CD14-positive monocyte (primary cell): ENCODE measurements at regions not wholly inside any gene's neighbourhood (a gene's known extent, or its start where the extent isn't known, plus 50 kb on each side); places are given as distances from the start of the nearest gene placed in this dataset.
A peak's percentile ranks its signal among the peaks of the same experiment; 100 is the strongest.

Experiments
- DNase-seq, 3 donors: peaks; one replicate each; pipeline ENCODE4 v3.0.0-alpha.2; 2011 to 2022
- H2AFZ ChIP-seq: 2 replicates; pipeline ENCODE4 v1.6.0; 2012; ENCODE audit warnings: mild to moderate bottlenecking, low read depth, low read length, inconsistent platforms; ENCODE audit not compliant: insufficient read depth, poor library complexity, severe bottlenecking
- H3K27ac ChIP-seq, 2 donors: 1 replicate in 1 of 2; 2 replicates in 1 of 2; pipeline ENCODE4 v1.5.1; 2012 to 2013; ENCODE audit warnings: low read length in 2 of 2, control low read depth in 1 of 2, inconsistent platforms in 1 of 2, low read depth in 1 of 2, mild to moderate bottlenecking in 1 of 2
- H3K27me3 ChIP-seq, 2 donors: one replicate each; pipeline versions ENCODE4 v1.6.0 to v1.6.1; 2011 to 2013; ENCODE audit warnings: low read length in 2 of 2; ENCODE audit not compliant: control insufficient read depth in 2 of 2, insufficient read depth in 2 of 2
- H3K36me3 ChIP-seq, 2 donors: replicated peaks in 1 of 2; 1 replicate in 1 of 2; 2 replicates in 1 of 2; pipeline versions ENCODE4 v1.5.1 to v1.6.1; 2012 to 2013; ENCODE audit warnings: low read length in 2 of 2, control low read depth in 1 of 2, inconsistent platforms in 1 of 2, mild to moderate bottlenecking in 1 of 2; ENCODE audit not compliant: insufficient read depth in 2 of 2, control insufficient read depth in 1 of 2
- H3K4me1 ChIP-seq, 2 donors: 1 replicate in 1 of 2; 2 replicates in 1 of 2; pipeline versions ENCODE4 v1.5.1 to v1.6.1; 2012 to 2013; ENCODE audit warnings: low read length in 2 of 2, control low read depth in 1 of 2, inconsistent platforms in 1 of 2, mild to moderate bottlenecking in 1 of 2, moderate library complexity in 1 of 2; ENCODE audit not compliant: insufficient read depth in 2 of 2, control insufficient read depth in 1 of 2
- H3K4me2 ChIP-seq: replicated peaks from 2 replicates; pipeline ENCODE3; 2012; ENCODE audit warnings: low read length, moderate library complexity, mild to moderate bottlenecking; ENCODE audit not compliant: poor library complexity, severe bottlenecking; ENCODE audit errors: extremely low read depth
- H3K4me3 ChIP-seq, 3 experiments: fragments of 200-600 bp in 1 of 3; sonication (generic) in 1 of 3; replicated peaks in 1 of 3; 1 replicate in 2 of 3; 2 replicates in 1 of 3; pipeline ENCODE4 v1.5.1; 2011 to 2013; ENCODE audit warnings: low read length in 3 of 3, mild to moderate bottlenecking in 3 of 3, control low read depth in 2 of 3, low read depth in 2 of 3, inconsistent platforms in 1 of 3, moderate library complexity in 1 of 3
- H3K79me2 ChIP-seq: 2 replicates; pipeline ENCODE4 v1.6.0; 2012; ENCODE audit warnings: mild to moderate bottlenecking, control low read depth, inconsistent platforms, low read length, moderate library complexity; ENCODE audit not compliant: insufficient read depth
- H3K9ac ChIP-seq: 2 replicates; pipeline ENCODE4 v1.6.0; 2017; ENCODE audit warnings: low read length, mild to moderate bottlenecking; ENCODE audit not compliant: insufficient read depth, poor library complexity, severe bottlenecking
- H3K9me3 ChIP-seq, 2 donors: replicated peaks in 1 of 2; 1 replicate in 1 of 2; 2 replicates in 1 of 2; pipeline versions ENCODE4 v1.5.1 to v1.6.1; 2012 to 2013; ENCODE audit warnings: low read length in 2 of 2, control low read depth in 1 of 2; ENCODE audit not compliant: control insufficient read depth in 1 of 2, insufficient read depth in 1 of 2
- H4K20me1 ChIP-seq: 2 replicates; pipeline ENCODE4 v1.6.0; 2012; ENCODE audit warnings: mild to moderate bottlenecking, low read length, control low read depth, moderate library complexity; ENCODE audit not compliant: insufficient read depth
- H3K27ac Mint-ChIP-seq, 7 donors: one replicate each; pipeline ENCODE4 v1.8.0; 2020; ENCODE audit warnings: mild to moderate bottlenecking in 7 of 7, mixed read lengths in 7 of 7, moderate library complexity in 6 of 7, inconsistent platforms in 2 of 7
- H3K27me3 Mint-ChIP-seq, 3 donors: one replicate each; pipeline ENCODE4 v1.8.0; 2021 to 2022; ENCODE audit warnings: low read depth in 3 of 3, mild to moderate bottlenecking in 3 of 3, mixed read lengths in 3 of 3, moderate library complexity in 3 of 3, inconsistent platforms in 1 of 3
- H3K36me3 Mint-ChIP-seq, 2 donors: one replicate each; pipeline ENCODE4 v1.8.0; 2020; ENCODE audit warnings: mixed read lengths in 2 of 2, inconsistent platforms in 1 of 2, mild to moderate bottlenecking in 1 of 2
- H3K4me1 Mint-ChIP-seq: one replicate; pipeline ENCODE4 v1.8.0; 2020; ENCODE audit warnings: mild to moderate bottlenecking, mixed read lengths
- H3K4me3 Mint-ChIP-seq, 2 donors: one replicate each; pipeline ENCODE4 v1.8.0; 2020; ENCODE audit warnings: mild to moderate bottlenecking in 2 of 2, mixed read lengths in 2 of 2, moderate library complexity in 1 of 2
- H3K9me3 Mint-ChIP-seq, 7 donors: one replicate each; pipeline ENCODE4 v1.8.0; 2020 to 2022; ENCODE audit warnings: mixed read lengths in 7 of 7, mild to moderate bottlenecking in 6 of 7, moderate library complexity in 6 of 7, inconsistent platforms in 2 of 7
- CTCF ChIP-seq: fragments of 200-600 bp; IDR thresholded peaks from one replicate; pipeline ENCODE4 v1.8.0; 2022; ENCODE audit warnings: antibody characterized with exemption, mild to moderate bottlenecking
- WGBS: methylation state at CpG from one replicate; pipeline ENCODE4 v1.1.5; 2013; ENCODE audit warnings: missing lambda C conversion rate; ENCODE audit not compliant: insufficient coverage; 5-methylcytosine and 5-hydroxymethylcytosine counted together
- intact Hi-C, 2 donors: fragments of 100-400 bp; cut with micrococcal nuclease; formaldehyde crosslinking; loops; one replicate each; pipeline versions ENCODE4 v1.15.0 to v1.15.1; 2023

GRCh38 chr10:29370097-29371092 lies 81.5 kb downstream of the LYZL1 start:
- peaks cover 0 to 2% (median 2%) of the 10 kb centered on the region in 7 donors for H3K9me3 Mint-ChIP-seq
- Histone ChIP-seq H3K4me1 (no peaks in the 10 kb centered on the region), H3K9me3 (no peaks in the 10 kb centered on the region), H4K20me1 (no peaks in the 10 kb centered on the region), H3K4me2 (no peak overlapping the region), H3K36me3 (no peaks in the 10 kb centered on the region), H3K4me3 (no peak overlapping the region), H3K9ac (no peak overlapping the region), H3K27me3 (peaks cover 0 to 2% of the 10 kb centered on the region in 2 donors), H2AFZ (no peak overlapping the region), H3K79me2 (no peaks in the 10 kb centered on the region), H3K27ac (no peak overlapping the region)
- peaks cover 7 to 10% (median 7%) of the 10 kb centered on the region in 3 donors for H3K27me3 Mint-ChIP-seq
- intact Hi-C loops, result no loop called here
- no peak overlapping the region for H3K4me3 Mint-ChIP-seq
- H3K36me3 Mint-ChIP-seq, result no peaks in the 10 kb centered on the region
- DNase-seq, result no peak
- WGBS, result 86% methylated on average over 3 of the region's 17 CpGs
- no peak overlapping the region for H3K27ac Mint-ChIP-seq
- TF ChIP-seq CTCF, result no peak
- no peaks in the 10 kb centered on the region for H3K4me1 Mint-ChIP-seq

GRCh38 chr10:29372920-29373319 lies 84.0 kb downstream of the LYZL1 start:
- Histone ChIP-seq H3K4me3 (no peak overlapping the region), H3K9ac (no peak overlapping the region), H3K9me3 (no peaks in the 10 kb centered on the region), H4K20me1 (no peaks in the 10 kb centered on the region), H2AFZ (no peak overlapping the region), H3K36me3 (no peaks in the 10 kb centered on the region), H3K4me2 (no peak overlapping the region), H3K4me1 (no peaks in the 10 kb centered on the region), H3K79me2 (no peaks in the 10 kb centered on the region), H3K27me3 (peaks cover 0 to 2% of the 10 kb centered on the region in 2 donors), H3K27ac (no peak overlapping the region)
- H3K9me3 Mint-ChIP-seq, result no peaks in the 10 kb centered on the region
- WGBS, result 78% methylated on average over 2 of the region's 5 CpGs
- H3K4me3 Mint-ChIP-seq, result no peak overlapping the region
- no peak for TF ChIP-seq CTCF
- peak overlapping the region in 1 of 7 donors; percentile 73 for H3K27ac Mint-ChIP-seq
- H3K36me3 Mint-ChIP-seq, result no peaks in the 10 kb centered on the region
- peaks cover 7 to 9% (median 8%) of the 10 kb centered on the region in 3 donors for H3K27me3 Mint-ChIP-seq
- DNase-seq, result no peak
- intact Hi-C loops, result no loop called here
- no peaks in the 10 kb centered on the region for H3K4me1 Mint-ChIP-seq
